ENCODE measurements at regions not wholly inside any gene's neighbourhood (a gene's known extent, or its start where the extent isn't known, plus 50 kb on each side); places are given as distances from the start of the nearest gene placed in this dataset.
"Not testable (repeated sequence)": the region's sequence is repeated elsewhere in the genome, so short reads cannot be mapped to it uniquely, and the experiment has no call there.

DNA sequence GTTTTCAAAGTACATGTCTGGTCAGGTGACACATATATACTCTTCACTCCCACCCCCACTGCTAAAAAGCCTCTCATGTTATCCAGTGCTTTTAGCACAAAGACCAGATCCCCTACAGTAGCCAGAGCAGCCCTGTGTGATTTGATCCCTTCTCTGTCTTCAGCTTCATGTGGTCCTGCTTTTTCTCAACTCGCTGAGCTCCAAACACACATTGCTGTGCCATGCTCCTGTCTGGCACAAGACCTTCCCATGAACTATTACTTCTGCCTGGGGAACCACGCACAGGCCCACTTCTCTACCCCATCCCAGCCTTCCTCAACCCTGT is 127.1 kb downstream of the RASSF10 start:
- no peak for DNase-seq

GRCh38 chr11:13137844-13138301 is 128.8 kb downstream of the RASSF10 start:
- no peak for DNase-seq

- DNase-seq = not testable (repeated sequence)
Measured at GRCh38 chr11:13139085-13139484, 130.0 kb downstream of the RASSF10 start.

DNA sequence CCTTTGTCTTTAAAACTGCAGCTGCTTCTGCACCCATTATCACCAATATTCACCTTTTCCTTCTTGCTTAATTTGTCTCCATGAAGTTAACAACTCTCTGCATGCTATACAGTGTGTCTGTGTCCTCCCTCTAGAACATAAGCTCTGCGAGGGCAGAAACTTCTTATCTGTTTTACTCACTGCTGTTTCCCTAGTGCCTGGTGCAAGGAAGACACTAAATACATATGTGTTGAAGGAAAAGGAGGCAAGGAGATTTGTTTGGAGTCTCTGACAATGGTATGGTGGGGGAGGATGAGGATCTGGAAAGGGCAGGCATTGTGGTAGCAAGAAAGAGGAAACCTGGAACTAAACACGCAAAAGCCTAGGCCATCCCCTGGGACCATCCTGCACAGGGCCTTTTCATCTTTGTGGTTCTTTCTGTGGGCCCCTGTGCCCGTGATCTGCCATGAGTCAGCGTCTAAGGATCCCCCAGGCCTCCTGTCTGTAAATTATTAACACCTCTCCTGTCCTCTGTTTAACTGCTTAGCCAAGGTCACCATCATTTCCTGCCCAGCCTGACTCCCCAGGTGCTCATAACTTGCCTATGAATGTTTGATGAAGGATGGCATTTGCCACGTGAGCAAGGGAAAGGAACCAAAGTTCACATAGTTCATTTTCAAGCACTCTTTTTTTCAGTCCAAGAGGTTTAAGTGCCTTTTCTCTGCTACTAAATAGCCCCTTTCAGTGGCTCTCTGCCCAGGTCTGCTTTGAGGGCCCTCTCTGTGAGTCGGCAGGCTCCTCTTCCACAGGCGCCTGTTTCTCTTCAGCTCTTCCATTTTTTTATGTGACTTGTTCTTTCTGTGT is 131.1 kb downstream of the RASSF10 start:
- no peak for DNase-seq

GRCh38 chr11:13140873-13141655 is 131.9 kb downstream of the RASSF10 start:
- no peak for DNase-seq

DNA sequence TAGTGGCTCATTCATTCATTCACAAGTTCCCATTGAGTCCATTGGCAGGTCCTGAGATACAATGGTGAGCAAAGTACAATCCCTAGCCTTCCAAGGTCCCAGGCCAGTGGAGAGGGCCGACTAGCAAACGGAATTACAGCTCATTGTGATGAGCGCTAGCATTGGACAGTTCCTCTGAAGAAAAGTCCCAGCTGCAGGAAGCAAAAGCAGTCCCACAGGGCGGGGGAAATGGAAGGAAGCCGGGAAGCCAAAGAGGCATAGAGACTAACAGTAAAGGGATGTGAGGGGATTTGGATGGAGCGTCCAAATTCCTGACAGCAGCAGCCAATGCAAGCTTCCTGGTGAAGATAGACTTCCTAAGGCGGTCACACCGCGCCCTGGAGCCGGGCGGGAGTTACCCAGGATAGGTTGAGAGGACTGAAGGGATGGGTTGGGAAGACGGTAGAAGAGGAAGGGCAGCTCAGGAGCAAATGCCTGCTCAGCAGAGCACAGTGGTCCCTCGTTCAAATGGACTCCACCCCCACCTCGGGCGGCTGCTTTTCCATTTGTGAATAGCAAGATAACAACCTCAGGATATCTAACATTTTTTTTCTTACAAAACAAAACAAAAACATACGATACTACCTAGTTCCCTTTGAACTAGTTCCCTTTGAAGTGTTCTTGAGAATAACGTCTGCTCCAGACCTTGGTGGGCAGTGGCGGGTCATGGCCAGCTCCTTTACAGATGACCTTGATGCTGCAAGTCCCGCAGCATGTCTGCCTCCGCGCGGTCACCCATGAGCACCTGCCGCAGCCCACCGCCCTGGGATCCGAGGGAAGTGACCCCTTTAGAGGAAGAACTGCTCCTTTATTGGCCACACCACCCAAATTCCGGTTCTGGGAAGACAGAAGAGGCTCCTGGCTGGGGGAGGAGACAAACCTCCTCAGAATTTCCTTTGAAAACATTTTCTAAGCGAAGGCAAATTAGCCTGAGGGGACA is 132.9 kb downstream of the RASSF10 start:
- DNase-seq = no peak

DNA sequence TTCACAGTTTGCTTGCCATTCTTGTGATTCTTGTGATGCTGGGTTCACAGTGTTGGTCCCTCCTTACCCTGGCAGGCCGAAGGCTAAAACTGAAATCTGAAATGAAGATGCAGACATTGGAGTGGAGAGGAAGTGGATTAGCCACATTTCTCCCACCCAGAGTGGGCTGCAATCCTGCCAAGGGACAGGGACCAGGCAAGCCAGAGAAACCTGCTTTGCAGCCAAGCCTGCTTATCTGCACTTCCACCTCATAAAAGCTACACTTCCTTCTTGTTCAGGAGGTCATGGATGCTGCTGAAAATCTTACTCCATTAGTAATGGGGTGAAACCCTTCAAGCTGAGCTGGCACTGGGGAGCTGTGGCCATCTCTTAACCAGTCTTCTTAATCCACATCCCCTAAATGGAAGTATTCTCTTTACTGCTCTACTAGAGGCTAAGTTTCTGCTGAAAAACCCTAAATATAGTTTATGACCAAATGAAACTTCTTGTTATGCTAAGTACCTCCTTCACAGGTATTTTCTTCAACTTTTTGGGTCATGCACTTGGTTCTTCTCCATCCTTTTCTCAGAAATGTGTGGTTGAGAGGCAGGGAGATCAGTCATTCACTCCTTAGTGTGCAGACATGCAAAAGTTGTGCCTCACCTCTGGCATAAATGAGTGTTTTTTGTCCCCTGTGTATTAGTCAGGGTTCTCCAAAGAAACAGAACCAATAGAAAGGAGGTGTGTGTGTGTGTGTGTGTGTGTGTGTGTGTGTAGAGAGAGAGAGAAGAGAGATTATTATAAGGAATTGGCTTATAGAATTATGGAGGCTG is 133.9 kb upstream of the BMAL1 start:
- DNase-seq = no peak

DNA sequence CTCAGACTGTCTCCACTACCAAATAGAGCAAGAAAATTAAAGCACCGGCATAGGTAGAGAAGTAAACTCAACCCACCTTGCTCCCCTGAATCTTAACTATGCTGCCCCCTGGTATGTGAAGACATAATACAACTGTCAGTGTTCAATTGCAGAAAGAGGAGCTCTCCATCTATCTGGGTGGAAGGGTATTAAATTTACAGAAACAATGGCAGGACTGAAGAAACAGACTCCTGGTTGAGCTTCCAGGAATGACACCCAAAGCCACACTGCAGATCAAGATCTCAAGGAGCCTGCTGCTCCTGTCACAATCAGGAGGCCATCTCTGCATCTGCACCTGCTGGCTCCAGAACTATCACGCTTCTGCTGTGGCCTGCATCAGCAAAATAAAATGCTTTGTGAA is 132.1 kb upstream of the BMAL1 start:
- DNase-seq = no peak

DNA sequence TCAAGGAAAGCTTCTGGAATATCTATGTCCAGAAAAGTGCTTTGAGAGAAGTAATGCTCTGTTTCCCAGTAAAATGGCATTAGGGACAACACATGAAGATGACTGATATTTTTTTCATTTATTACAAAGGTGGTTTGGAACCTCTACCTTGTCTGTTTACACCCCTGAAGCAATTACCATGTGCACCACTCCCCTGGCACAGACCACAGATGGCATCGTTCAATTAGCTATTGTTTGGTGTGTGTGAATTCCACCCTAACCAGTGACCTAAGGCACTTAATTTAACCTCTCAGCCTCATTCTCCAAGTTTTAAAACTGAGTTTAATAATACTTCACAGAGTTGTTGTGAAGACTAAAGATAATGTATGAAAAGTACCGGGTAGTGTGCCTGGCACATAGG is 127.6 kb upstream of the BMAL1 start:
- no peak for DNase-seq

- no peak for DNase-seq
Measured at GRCh38 chr11:13150487-13150886, 127.1 kb upstream of the BMAL1 start.

DNA sequence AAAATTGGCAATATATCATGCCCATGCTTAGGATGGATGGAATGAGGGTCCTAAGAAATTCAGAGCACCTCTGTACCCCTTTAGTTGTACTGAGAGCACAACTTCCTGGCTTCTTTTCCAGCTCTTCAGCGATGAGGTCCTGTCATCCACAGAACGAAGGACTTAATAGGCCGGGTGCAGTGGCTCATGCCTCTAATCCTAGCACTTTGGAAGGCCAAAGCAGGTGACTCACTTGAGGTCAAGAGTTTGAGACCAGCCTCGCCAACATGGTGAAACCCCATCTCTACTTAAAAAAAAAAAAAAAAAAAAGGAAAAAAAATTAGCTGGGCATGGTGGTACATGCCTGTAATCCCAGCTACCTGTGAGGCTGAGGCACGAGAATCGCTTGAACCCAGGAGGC is 125.3 kb upstream of the BMAL1 start:
- DNase-seq = no peak

DNA sequence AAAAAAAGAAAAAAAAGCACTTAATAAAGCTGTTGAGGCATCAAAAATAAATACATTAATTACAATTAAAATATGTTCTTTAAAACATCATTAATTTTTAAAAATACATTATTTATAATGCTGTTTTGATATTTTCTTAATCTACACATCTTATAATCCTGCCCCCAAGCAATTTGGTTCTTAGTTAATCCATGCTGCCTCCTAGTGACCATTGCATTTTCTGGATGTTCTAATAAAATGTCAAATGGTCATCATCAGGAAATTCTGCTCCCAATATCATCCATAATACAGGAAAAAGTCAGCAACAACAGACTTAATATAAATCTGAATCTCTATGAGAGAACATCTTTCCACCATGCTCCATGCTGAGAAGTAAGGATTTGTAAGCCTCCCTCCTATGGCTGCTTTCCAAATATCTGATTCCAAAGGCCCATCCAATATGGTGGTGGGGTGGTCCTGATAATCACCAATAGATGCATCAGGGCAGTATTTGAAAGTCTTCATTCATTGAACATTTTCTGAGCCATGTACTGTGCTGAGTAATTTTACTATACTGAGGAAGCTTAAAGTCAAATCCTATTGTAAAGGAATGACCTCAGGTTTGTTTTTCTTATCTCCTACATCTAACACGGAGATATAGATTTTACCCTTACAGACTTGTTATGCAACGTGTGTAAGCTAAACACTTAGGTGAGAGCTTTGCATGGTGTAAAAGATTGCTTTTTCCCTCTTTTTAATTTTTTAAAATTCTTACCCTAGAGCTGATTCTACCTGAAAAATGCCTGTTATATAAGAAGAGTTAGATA is 124.7 kb upstream of the BMAL1 start:
- DNase-seq = no peak

DNA sequence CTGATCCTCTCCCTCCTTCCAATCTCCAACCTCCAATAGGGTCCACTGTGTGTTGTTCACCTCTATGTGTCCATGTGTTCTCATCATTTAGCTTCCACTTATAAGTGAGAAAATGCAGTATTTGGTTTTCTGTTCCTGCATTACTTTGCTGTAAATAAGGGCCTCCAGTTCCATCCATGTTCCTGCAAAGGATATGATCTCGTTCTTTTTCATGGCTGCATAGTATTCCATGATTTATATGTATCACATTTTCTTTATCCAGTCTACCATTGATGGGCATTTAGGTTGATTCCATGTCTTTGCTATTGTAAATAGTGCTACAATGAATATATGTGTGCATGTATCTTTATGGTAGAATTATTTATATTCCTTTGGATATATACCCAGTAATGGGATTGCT is 123.2 kb upstream of the BMAL1 start:
- DNase-seq = not testable (repeated sequence)

GRCh38 chr11:13160346-13160745 is 117.2 kb upstream of the BMAL1 start:
- no peak for DNase-seq

DNA sequence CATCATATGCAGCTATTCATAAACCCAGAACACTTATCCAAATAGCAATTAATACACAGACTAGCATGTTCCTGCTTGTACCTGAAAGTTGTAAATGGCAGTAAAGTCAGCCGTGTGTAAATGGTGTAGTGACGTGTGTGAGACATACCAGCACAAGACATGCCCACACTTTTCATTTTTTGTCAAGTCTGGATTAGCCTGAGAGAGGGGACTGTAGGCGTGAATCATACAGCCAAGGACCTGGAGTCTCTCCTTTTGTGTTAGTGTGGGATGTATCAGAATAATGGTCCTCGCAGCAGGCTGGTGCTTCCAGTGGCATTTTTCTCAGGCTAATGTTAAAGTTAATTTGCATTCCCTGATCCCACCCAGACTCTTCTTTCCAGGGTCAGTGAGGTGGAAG is 116.8 kb upstream of the BMAL1 start:
- no peak for DNase-seq

- no peak for DNase-seq
Measured at GRCh38 chr11:13163158-13163557, 114.4 kb upstream of the BMAL1 start.

DNA sequence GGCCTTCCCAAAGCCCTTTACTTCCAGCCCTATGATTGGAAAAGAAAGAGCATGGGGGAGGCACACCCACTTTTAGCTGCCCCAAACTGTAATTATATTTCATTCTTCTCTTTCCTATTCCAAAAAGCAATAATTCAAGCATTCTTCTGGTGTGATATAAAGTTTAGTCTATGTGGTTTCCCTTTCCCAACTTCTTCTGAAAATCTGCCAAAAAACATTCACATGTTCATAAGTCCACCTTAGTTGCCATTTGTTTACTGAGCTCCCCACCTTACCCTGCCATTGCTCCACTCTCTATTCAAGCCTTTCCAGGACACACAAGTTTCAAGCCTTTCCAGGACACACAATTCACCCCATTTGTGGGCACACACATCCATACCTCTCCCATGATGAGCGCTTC is 111.6 kb upstream of the BMAL1 start:
- no peak for DNase-seq

GRCh38 chr11:13168271-13168670 is 109.3 kb upstream of the BMAL1 start:
- DNase-seq = no peak

GRCh38 chr11:13169709-13170108 is 107.9 kb upstream of the BMAL1 start:
- DNase-seq = no peak

GRCh38 chr11:13174090-13174489 is 103.5 kb upstream of the BMAL1 start:
- no peak for DNase-seq

- DNase-seq = peak in 1 of 2 experiments; percentile 4
Measured at GRCh38 chr11:13183094-13183825, 94.3 kb upstream of the BMAL1 start.

Measured in activated CD4-positive, alpha-beta T cell treated with anti-CD3 and anti-CD28 coated beads, Interleukin-2, amount 50 U/mL, for 4 hours (primary cell).